ENCODE measurements at regions not wholly inside any gene's neighbourhood (a gene's known extent, or its start where the extent isn't known, plus 50 kb on each side); places are given as distances from the start of the nearest gene placed in this dataset.
"Not testable (repeated sequence)": the region's sequence is repeated elsewhere in the genome, so short reads cannot be mapped to it uniquely, and the experiment has no call there.

DNA sequence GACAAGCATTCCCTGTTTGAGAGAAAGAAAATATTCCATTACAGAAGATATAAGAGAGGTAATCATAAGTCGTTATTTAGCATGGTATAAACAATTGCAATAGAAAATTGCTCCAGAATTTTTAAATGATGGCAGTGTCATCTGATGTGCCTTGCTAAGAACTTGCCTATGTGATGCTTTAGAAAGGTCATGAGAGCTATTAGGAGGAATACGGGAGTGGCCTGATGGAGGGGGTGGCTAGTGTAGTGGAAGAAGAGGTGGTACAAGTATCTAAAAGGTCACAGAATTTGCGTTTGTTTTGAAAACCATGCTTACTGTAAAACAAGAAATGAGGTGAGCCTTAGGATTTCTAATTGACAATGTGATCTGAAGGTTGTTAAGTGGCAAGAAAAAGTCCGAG is 550.0 kb downstream of the TMX3 start:
- H3K4me1 Mint-ChIP-seq = no peaks in the 10 kb centered on the region
- ATAC-seq (no peak), DNase-seq (no peak)
- H3K36me3 Mint-ChIP-seq = no peaks in the 10 kb centered on the region
- CTCF ChIA-PET = no interaction called here
- no peak overlapping the region for H3K4me3 Mint-ChIP-seq
- H3K27ac Mint-ChIP-seq = no peak overlapping the region
- no peaks in the 10 kb centered on the region for H3K27me3 Mint-ChIP-seq
- H3K9me3 Mint-ChIP-seq (ENCODE audit: low read depth) = peaks cover 4% of the 10 kb centered on the region

DNA sequence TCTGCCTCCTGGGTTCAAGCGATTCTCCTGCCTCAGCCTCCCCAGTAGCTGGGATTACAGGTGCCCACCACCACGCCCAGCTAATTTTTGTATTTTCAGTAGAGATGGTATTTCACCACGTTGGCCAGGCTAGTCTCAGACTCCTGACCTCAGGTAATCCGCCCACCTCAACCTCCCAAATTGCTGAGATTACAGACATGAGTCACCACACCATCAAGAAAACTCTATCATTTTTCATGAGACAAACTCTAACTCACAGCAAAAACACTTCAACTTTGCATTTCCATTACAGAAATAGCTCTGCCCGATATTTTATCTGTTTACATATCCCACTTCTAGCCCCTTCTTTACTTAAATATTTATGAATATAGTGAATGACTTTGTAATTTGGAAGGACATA is 561.1 kb downstream of the TMX3 start:
- H3K4me3 Mint-ChIP-seq; CTCF ChIA-PET; H3K9me3 Mint-ChIP-seq (ENCODE audit: low read depth); H3K36me3 Mint-ChIP-seq; ATAC-seq; H3K27me3 Mint-ChIP-seq; DNase-seq; H3K4me1 Mint-ChIP-seq; H3K27ac Mint-ChIP-seq: not testable (repeated sequence)

- CTCF ChIA-PET = no interaction called here
These were observed 562.1 kb downstream of the TMX3 start for GRCh38 chr18:68152770-68153169.

DNA sequence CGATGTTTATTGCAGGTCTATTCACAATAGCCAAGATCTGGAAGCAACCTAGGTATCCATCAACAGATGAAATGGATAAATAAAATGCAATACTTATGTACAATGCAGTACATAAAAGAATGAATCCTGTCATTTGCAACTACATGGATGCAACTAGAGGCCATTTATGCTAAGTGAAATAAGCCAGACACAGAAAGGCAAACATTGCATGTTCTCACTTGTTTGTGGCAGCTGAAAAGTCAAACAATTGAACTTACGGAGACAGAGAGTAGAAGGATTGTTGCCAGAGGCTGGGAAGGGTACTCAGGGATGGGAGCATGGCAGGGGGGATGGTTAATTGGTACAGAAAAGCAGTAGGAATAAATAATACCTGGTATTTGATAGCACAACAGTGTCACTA is 563.9 kb downstream of the TMX3 start:
- Mint-ChIP-seq H3K4me3 (no peak overlapping the region), H3K36me3 (no peaks in the 10 kb centered on the region), H3K9me3 (ENCODE audit: low read depth) (no peaks in the 10 kb centered on the region), H3K27me3 (no peaks in the 10 kb centered on the region), H3K4me1 (no peaks in the 10 kb centered on the region), H3K27ac (no peak overlapping the region)
- no peak for DNase-seq
- CTCF ChIA-PET = no interaction called here
- ATAC-seq = no peak

More at GRCh38 chr18:68152770-68153169, 562.1 kb downstream of the TMX3 start:
- Mint-ChIP-seq H3K27ac (no peak overlapping the region), H3K36me3 (no peaks in the 10 kb centered on the region), H3K9me3 (ENCODE audit: low read depth) (no peaks in the 10 kb centered on the region), H3K27me3 (no peaks in the 10 kb centered on the region), H3K4me1 (no peaks in the 10 kb centered on the region), H3K4me3 (no peak overlapping the region)
- ATAC-seq (no peak), DNase-seq (peak; percentile 39)

GRCh38 chr18:68148863-68149262 is 566.0 kb downstream of the TMX3 start:
- CTCF ChIA-PET = no interaction called here
- ATAC-seq (no peak), DNase-seq (no peak)
- no peak overlapping the region for H3K4me3 Mint-ChIP-seq
- no peaks in the 10 kb centered on the region for H3K27me3 Mint-ChIP-seq
- no peaks in the 10 kb centered on the region for H3K4me1 Mint-ChIP-seq
- H3K27ac Mint-ChIP-seq = no peak overlapping the region
- no peaks in the 10 kb centered on the region for H3K36me3 Mint-ChIP-seq
- H3K9me3 Mint-ChIP-seq (ENCODE audit: low read depth) = no peaks in the 10 kb centered on the region

DNA sequence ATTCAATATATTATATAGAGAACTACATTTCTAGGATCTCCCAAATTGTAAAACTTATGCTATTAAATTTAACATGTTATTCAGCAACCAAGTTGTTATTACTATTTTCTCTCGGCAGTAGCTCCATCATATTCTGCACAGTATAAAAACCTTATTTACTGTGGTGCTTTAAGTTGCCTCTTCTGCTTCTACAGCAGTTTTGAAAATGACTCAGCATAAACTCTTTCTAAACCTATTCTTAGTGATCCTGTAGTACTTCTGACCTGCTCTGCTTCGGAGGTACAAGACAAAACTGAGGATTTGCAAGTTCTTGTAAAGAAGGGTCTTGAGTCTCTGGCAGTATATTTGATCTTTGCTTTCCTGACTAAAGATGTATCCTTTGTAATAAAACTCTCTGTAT is 567.2 kb downstream of the TMX3 start:
- CTCF ChIA-PET = no interaction called here
- ATAC-seq (no peak), DNase-seq (no peak)
- Mint-ChIP-seq H3K4me1 (no peaks in the 10 kb centered on the region), H3K36me3 (no peaks in the 10 kb centered on the region), H3K9me3 (ENCODE audit: low read depth) (peaks cover 2% of the 10 kb centered on the region), H3K27me3 (no peaks in the 10 kb centered on the region), H3K27ac (no peak overlapping the region), H3K4me3 (no peak overlapping the region)

GRCh38 chr18:68121826-68122225 is 593.1 kb downstream of the TMX3 start:
- no peaks in the 10 kb centered on the region for H3K4me1 Mint-ChIP-seq
- H3K4me3 Mint-ChIP-seq = no peak overlapping the region
- no peak overlapping the region for H3K27ac Mint-ChIP-seq
- CTCF ChIA-PET = no interaction called here
- H3K36me3 Mint-ChIP-seq = no peaks in the 10 kb centered on the region
- ATAC-seq (no peak), DNase-seq (no peak)
- H3K27me3 Mint-ChIP-seq = no peaks in the 10 kb centered on the region
- H3K9me3 Mint-ChIP-seq (ENCODE audit: low read depth) = no peaks in the 10 kb centered on the region

- no peaks in the 10 kb centered on the region for H3K4me1 Mint-ChIP-seq
- no peaks in the 10 kb centered on the region for H3K27me3 Mint-ChIP-seq
- no peak overlapping the region for H3K27ac Mint-ChIP-seq
- H3K9me3 Mint-ChIP-seq (ENCODE audit: low read depth) = no peaks in the 10 kb centered on the region
- CTCF ChIA-PET = no interaction called here
- ATAC-seq (no peak), DNase-seq (no peak)
- no peaks in the 10 kb centered on the region for H3K36me3 Mint-ChIP-seq
- no peak overlapping the region for H3K4me3 Mint-ChIP-seq
These were observed 593.6 kb downstream of the TMX3 start for GRCh38 chr18:68121308-68121707.

- no peaks in the 10 kb centered on the region for H3K9me3 Mint-ChIP-seq (ENCODE audit: low read depth)
- DNase-seq = no peak
- H3K27ac Mint-ChIP-seq = no peak overlapping the region
- ATAC-seq = no peak
- H3K27me3 Mint-ChIP-seq = no peaks in the 10 kb centered on the region
- no peaks in the 10 kb centered on the region for H3K36me3 Mint-ChIP-seq
- H3K4me1 Mint-ChIP-seq = no peaks in the 10 kb centered on the region
- H3K4me3 Mint-ChIP-seq = no peak overlapping the region
- CTCF ChIA-PET = no interaction called here
These were observed 598.5 kb upstream of the DSEL start for GRCh38 chr18:68114989-68115388.

GRCh38 chr18:68104036-68104435 is 587.5 kb upstream of the DSEL start:
- Mint-ChIP-seq H3K36me3 (no peaks in the 10 kb centered on the region), H3K4me1 (no peaks in the 10 kb centered on the region), H3K4me3 (no peak overlapping the region), H3K27me3 (no peaks in the 10 kb centered on the region), H3K27ac (no peak overlapping the region), H3K9me3 (ENCODE audit: low read depth) (no peaks in the 10 kb centered on the region)
- ATAC-seq (no peak), DNase-seq (no peak)
- CTCF ChIA-PET = no interaction called here

DNA sequence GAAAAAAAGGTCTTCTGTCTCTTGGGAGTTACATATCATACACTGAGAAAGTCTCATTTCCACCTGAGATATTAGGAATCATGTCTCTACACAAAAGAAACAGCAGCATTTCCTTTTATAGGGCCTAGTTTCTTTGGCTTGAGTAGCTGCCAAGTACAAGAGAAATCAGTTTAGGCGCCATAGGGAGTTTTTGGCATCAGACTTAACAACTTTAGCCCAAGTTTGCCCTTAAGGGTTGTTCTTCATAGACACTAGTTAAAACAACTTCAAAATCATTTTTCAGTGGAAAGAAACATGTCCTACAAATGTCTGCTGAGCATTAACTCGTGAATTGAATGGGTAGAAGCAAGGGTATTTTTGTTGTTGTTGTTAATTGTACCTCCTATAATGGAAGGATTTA is 587.0 kb upstream of the DSEL start:
- H3K4me3 Mint-ChIP-seq = no peak overlapping the region
- no peak overlapping the region for H3K27ac Mint-ChIP-seq
- H3K4me1 Mint-ChIP-seq = no peaks in the 10 kb centered on the region
- CTCF ChIA-PET = no interaction called here
- H3K36me3 Mint-ChIP-seq = no peaks in the 10 kb centered on the region
- ATAC-seq (no peak), DNase-seq (no peak)
- H3K27me3 Mint-ChIP-seq = no peaks in the 10 kb centered on the region
- no peaks in the 10 kb centered on the region for H3K9me3 Mint-ChIP-seq (ENCODE audit: low read depth)

- CTCF ChIA-PET = no interaction called here
These were observed 585.6 kb upstream of the DSEL start for GRCh38 chr18:68102117-68102516.

GRCh38 chr18:68098655-68099054 is 582.1 kb upstream of the DSEL start:
- Mint-ChIP-seq H3K9me3 (ENCODE audit: low read depth) (no peaks in the 10 kb centered on the region), H3K36me3 (no peaks in the 10 kb centered on the region), H3K4me3 (no peak overlapping the region), H3K4me1 (no peaks in the 10 kb centered on the region), H3K27me3 (no peaks in the 10 kb centered on the region), H3K27ac (no peak overlapping the region)
- no peak for DNase-seq
- ATAC-seq = no peak
- CTCF ChIA-PET = no interaction called here

More at GRCh38 chr18:68102117-68102516, 585.6 kb upstream of the DSEL start:
- H3K36me3 Mint-ChIP-seq = no peaks in the 10 kb centered on the region
- no peaks in the 10 kb centered on the region for H3K9me3 Mint-ChIP-seq (ENCODE audit: low read depth)
- DNase-seq (no peak), ATAC-seq (no peak)
- H3K4me1 Mint-ChIP-seq = no peaks in the 10 kb centered on the region
- H3K27me3 Mint-ChIP-seq = no peaks in the 10 kb centered on the region
- no peak overlapping the region for H3K27ac Mint-ChIP-seq
- H3K4me3 Mint-ChIP-seq = no peak overlapping the region

DNA sequence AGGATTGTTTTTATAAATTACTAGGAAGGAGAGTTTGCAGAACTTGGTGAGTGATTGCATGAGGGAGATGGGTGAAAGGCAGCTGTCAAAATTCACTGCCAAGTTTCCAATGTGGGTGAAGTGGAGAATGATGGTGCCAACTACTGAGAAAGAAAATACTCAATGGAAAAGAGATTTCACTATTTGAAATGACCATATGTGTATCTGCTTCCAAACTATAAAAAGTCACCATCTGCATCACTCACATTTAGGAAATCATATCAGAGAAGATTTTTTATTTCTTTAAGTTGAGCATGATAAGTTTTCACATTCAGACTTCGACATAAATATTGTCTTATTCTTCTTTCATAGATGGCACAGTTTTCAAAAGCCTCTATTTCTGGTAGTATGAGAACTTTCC is 570.0 kb upstream of the DSEL start:
- no peaks in the 10 kb centered on the region for H3K27me3 Mint-ChIP-seq
- no peak overlapping the region for H3K27ac Mint-ChIP-seq
- H3K4me3 Mint-ChIP-seq = no peak overlapping the region
- no peaks in the 10 kb centered on the region for H3K9me3 Mint-ChIP-seq (ENCODE audit: low read depth)
- ATAC-seq (no peak), DNase-seq (no peak)
- H3K36me3 Mint-ChIP-seq = no peaks in the 10 kb centered on the region
- CTCF ChIA-PET = no interaction called here
- H3K4me1 Mint-ChIP-seq = no peaks in the 10 kb centered on the region

GRCh38 chr18:68085251-68085650 is 568.7 kb upstream of the DSEL start:
- Mint-ChIP-seq H3K36me3 (no peaks in the 10 kb centered on the region), H3K27me3 (no peaks in the 10 kb centered on the region), H3K27ac (no peak overlapping the region), H3K4me1 (no peaks in the 10 kb centered on the region), H3K9me3 (ENCODE audit: low read depth) (no peaks in the 10 kb centered on the region), H3K4me3 (no peak overlapping the region)
- no peak for DNase-seq
- no peak for ATAC-seq
- CTCF ChIA-PET = no interaction called here

Measured in activated CD8-positive, alpha-beta memory T cell treated with anti-CD3 and anti-CD28 coated beads, Interleukin-2, amount 10 ng/mL, durations not matched to agents 7 days and 5 days (primary cell).